Stimulated activated CD8-positive, alpha-beta memory T cell treated with anti-CD3 and anti-CD28 coated beads, Interleukin-4, amount 100 ng/mL, for 24 hours (primary cell): ENCODE measurements at regions not wholly inside any gene's neighbourhood (a gene's known extent, or its start where the extent isn't known, plus 50 kb on each side); places are given as distances from the start of the nearest gene placed in this dataset.
"Not testable (repeated sequence)": the region's sequence is repeated elsewhere in the genome, so short reads cannot be mapped to it uniquely, and the experiment has no call there.

Experiments
- DNase-seq: peaks from one replicate; pipeline ENCODE4 v3.0.0-alpha.2; 2020; ENCODE audit warnings: low read depth

DNA sequence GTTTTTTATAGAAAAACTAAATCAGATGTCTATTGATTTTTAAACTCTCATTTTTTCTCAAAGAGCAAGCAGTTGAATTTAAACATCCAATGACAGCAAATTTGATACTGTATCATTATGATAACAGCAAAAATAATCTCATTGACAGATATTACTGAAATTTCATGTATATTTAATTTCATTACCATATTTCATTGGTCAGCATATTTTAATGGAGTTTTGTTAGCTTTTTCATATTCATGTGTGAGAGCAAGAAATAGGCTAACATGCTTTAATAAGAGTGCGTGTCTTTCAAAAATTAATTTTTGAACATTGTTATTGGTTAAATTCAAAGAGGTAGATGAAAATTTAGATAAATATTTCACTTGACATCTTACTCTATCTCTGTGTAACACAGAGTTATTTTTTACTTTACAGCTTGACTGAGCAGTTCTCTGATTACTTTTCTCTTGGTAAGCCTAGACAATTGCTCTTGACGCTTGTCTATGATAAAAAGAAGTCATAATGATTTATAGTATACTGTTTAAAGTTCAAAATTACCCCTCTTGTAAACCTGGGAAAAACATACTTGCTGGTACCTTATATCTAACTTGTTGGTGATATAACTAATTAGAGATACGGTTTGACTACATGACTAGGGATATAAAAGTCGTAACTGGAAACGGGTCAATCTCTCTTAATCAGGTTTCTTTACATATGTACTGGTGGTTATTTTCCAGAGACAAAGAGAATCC is 732.3 kb upstream of the NCAM2 start:
- DNase-seq: no peak

DNA sequence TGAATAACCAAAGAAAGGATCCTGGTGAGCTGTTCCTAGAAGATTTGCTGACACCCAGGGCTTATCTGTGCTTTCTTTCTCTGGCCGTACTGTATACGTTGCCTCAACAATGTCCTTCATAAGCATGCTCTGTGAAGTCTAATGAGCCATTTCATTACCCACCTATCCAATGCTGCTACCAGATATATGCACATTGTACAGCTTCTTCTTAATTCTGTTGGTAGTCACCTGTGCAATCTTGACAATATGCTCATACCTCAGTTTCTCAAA is 731.8 kb upstream of the NCAM2 start:
- DNase-seq: no peak

DNA sequence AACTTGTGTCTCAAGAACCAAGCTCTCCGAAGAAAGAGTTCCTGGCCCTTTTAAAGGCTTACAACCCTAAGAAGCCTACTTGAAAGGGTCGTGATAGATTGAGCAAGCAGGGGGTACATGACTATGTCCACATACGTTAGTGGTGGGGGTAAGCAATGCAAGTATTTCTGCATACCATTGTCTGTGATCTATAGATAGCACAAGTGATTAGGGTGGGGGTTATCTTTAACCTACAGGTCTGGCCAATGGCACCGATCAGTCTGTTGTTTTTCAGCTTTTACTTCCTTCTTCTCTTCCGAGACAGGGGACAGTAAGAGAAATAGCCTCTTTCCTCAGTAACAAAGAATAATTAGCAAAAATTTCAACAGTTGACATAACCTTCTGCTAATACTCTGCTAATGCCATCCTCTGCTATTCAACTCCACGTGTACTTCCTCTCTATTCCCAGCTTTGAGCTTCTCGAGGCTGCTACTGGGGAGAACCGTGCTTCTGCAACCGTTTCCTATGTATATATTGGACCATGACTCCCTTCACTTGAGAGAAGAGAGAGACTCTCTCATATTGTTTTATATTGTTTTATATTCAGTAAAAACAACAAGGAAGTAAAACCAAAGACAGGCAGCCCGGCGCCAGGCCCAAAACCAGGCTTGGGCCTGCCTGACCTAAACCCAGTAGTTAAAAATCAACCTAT is 727.7 kb upstream of the NCAM2 start:
- no peak for DNase-seq

DNA sequence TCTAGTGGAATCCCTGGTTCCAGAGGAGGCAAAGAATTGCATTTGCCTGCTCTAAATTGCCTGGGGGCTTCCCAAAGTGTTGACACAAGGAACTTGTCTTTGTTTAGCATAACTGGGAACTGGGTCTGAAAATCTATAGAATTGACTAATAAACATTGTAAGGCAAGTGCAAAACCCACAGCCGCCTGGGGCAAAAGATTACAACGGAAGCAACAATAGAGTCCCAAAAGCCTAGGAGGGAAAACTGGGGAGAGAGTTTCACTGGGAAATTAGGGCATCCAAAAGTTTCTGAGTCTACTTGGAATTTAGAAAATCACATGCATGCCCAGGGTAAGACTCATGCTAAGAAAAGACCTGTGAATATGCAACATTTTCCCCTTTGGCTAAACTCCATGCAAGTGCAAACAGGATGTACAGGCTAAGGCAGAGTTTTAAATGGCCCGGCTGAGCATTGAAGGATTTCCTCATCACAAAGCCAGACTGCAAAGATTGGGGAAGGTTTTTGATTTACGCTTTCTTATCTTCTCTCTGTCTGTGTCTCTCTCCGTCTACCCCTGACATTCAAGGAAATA is 725.3 kb upstream of the NCAM2 start:
- no peak for DNase-seq

DNA sequence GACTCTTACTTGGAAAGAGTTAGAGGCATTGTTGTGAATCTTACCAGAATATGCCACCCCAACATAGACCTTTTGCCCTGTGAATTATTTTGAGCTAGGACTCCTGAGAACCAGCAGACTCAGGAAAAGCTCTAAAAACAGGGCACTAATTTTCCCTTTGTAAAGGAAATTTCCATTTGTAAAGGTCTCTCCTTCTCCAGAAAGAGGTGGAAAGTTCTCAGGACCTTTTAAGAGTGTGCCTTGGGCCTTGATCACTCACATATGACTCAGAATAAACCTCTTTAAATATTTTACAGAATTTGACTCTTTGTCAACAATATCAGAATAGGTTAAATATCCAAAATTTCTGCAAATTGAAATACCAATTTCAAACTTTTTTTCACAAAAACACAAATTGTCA is 721.8 kb upstream of the NCAM2 start:
- no peak for DNase-seq

DNA sequence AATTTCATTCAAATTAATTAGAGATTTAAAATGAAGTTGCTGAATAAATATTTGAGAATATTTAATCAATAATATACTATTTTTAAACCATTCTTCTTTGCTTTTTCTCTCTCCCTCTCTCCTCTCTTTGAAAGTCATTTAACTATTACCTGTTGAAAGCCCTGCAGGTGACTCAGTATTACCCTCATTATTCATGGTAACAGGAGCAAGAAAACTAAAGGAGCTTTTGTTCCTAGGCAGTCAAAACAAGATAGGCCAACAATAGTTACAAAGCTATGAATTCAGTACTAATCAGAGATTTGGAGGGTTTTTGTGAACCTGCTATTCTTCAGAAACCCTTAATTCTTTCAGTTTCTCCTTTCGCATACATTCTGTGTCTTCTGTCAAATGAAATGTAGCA is 721.3 kb upstream of the NCAM2 start:
- DNase-seq: no peak

DNA sequence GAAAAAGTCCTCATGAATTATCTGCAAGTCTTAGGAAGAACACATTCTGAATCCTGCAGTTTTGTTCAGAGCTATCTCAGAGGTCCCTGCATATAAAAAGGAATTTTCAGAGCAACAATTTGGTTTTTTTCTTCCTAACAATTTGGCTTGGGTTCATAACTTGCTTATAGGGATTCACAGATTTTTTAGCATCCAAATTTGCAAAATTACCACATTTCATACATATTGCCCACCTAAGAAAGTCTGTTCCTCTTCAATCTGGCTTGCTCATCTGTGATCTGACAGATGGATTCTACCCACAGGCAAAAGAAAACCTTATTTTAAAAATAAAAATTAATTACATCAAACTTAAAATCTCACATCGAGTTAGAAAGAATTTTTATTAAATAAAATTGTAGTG is 714.4 kb upstream of the NCAM2 start:
- no peak for DNase-seq

DNA sequence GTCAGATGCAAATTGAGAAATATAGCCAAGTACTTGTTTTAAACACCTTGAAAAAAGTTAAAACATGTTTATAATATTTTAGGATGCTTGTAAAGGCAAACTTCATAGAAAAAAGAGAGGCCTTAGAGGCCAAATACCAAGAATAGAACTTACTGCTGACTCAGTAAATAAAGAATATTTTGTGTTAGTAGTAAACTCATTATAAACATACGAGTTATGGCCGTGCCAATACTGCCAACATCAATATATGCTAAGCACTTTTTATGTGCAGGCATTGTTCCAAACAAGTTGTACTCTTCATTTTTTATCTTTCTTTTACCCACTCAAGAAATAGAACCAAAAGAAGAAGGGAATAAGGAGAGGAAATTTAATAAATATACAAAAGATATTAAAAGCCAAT is 705.9 kb upstream of the NCAM2 start:
- no peak for DNase-seq

DNA sequence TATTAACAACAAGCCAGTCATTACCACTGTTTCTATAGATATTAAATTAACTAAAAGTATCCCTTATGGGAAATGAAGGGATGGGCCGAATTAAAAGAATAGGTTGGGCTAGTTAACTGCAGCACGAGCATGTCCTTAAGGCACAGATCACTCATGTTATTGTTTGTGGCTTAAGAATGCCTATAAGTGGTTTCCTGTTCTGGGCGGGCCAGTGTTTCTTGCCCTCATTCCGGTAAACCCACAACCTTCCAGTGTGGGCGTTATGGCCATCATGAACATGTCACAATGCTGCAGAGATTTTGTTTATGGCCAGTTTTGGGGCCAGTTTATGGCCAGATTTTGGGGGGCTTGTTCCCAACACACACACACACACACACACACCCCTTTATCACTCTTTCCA is 705.4 kb upstream of the NCAM2 start:
- DNase-seq: not testable (repeated sequence)

DNA sequence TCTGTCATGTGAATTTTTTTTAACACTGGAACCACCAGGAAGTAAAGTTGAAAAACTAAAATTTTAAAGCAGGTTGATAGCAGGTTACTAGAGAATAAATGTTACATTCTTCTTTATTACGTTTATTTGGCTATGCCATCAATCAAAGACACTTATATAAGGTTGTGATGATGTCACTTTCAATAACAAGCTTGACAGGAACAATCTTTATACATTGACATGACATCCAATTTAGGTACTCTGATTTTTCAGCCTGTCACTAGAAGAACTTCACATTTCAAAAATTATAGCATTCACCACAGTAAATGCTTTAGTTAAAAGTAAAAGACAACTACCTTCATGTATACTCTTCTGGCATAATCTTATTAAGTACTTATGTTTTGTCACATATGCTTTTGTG is 696.8 kb upstream of the NCAM2 start:
- no peak for DNase-seq

DNA sequence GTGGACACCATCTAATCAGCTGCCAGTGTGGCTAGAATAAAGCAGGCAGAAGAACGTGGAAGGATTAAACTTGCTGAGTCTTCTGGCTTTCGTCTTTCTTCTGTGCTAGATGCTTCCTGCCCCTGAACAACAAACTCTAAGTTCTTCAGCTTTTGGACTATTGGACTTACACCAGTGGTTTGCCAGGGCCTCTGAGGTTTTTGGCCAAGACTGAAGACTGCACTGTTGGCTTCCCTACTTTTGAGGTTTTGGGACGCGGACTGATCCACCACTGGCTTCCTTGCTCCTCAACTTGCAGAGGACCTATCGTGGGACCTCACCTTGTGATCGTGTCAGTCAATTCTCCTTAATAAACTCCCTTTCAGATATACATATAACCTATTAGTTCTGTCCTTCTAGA is 696.1 kb upstream of the NCAM2 start:
- no peak for DNase-seq

DNA sequence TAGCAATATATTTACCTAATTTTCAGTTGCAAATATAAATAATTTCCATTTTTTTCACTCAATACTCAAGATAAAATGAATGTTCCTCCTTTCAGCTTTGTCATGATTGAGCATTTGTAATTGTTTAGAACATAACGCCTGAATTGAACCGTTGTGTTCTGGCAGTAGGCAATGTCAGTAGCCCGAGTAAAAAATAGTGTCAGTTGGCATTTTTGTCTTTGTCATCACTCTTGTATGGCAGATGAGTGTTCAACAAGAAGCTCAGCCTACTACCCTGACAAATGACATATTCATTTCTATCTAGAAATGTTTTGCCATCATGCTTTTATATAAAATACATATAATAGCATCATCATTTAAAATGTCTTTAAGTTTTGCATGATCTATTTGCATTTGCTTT is 691.4 kb upstream of the NCAM2 start:
- DNase-seq: no peak

DNA sequence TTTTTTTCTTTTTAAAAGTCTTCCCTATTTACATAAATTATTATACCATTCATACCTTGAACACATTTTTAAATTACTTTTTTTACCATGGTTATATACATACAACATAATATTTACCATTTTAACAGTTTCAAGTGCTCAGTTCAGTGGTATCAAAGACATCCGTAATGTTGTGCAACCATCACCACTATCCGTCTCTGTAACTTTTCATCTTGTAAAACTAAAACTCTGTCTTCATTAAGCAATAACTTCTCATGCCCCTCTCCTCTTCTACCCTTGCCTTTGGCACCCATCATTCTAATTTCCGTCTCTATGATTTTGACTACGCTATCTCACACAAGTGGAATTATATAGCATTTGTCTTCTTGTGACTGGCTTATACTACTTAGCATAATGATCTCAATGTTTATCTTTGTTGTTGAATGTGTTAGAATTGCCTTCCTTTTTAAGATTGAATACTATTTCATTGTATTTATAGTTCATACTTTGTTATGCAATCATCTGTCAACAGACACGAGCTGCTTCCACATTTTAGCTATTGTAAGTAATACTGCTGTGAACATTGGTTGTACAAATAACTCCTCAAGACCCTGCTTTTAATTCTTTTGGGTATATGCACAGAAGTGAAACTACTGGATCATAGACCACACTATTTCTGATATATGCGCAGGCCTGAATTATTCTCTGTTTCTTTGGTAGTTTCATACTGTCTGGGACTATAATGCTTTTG is 689.5 kb upstream of the NCAM2 start:
- no peak for DNase-seq

DNA sequence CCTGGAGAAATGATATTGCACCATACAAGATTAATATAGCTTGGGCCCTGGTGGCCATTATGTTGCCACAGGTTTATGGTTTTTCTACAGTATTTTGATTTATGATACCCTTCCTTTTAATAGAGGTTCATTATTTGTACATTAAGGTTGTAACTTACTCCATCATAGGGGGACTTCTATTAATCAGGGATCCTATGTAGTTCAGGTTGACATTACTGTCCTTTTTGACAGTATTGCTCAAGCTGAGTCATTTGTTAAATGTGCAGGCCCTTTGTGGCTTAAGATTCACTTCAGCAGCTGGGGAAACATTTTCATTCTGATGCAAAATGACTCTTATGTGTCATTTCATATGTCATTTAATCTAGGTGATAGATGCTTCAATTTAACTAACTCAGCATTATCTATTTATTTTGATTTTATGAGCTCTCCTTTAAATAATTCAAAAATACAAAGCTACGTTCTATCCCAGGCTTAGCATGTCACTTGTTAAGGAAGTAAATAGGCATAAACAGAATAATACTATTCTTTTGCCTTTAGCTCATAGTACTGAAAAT is 686.9 kb upstream of the NCAM2 start:
- DNase-seq: no peak

DNA sequence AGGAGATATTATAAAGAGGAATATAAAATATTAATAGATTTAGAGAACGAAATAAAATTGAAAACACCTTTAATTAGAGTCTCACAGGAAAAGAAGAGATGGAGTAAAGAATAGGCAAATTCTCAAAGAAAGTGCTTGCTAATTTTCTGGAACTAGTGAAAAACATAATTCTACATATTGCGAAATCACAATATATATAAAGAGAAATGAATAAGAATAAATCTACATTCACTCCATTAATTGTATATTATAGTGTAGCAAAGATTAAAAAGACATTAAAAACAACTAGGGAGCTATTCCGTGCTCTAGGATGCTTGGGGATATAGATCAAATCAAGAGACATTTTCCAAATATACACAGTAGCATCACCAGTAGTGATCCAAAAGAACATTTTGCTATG is 685.2 kb upstream of the NCAM2 start:
- DNase-seq: no peak

DNA sequence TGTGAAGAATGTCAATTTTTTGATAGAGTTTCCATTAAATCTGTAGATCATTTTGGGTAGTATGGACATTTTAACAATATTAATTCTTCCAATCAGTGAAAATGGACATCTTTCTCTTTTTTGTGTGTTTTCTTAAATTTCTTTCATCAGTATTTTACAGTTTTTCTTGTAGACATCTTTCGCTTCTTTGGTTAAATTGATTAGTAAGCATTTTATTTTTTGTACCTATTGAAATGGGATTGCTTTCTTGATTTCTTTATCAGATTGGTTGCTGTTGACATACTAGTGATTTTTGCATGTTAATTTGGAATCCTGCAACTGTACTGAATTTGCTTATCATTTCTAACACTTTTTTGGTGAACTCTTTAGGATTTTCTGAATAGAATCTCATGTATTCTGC is 683.2 kb upstream of the NCAM2 start:
- DNase-seq: no peak

DNA sequence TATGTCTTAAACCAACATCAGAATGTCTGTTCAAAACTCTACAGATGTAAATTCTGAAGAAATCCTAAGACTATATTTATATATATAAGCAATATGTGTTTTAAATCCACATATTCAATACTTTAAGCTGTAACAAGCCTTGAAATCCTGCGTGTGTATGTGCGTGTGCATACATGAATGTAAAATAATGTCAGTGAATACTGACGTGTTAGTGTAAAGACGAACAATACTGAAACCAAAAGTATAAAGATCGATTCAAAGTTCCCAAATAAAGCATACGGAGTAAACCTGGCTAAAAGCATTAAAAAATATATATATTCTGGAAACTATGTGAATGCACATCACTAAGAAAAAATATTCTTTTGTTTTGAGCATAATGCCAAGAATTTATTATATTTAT is 668.6 kb upstream of the NCAM2 start:
- no peak for DNase-seq

DNA sequence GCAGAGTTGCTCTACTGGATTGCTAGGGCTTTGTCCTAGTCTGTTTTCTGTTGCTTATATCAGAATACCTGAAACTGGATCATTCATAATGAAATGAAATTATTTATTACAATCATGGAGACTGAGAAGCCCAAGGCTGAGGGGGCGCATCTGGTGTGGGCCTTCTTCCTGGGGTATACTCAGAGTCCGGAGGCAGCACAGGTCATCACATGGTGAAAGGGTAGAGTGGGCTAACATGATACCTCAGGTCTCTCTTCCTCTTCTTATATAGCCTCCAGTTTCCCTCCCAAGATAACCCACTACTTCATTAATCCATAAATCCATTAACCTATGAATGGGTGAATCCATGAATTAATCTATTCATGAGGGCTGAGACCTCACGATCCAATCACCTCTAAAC is 667.6 kb upstream of the NCAM2 start:
- no peak for DNase-seq

DNA sequence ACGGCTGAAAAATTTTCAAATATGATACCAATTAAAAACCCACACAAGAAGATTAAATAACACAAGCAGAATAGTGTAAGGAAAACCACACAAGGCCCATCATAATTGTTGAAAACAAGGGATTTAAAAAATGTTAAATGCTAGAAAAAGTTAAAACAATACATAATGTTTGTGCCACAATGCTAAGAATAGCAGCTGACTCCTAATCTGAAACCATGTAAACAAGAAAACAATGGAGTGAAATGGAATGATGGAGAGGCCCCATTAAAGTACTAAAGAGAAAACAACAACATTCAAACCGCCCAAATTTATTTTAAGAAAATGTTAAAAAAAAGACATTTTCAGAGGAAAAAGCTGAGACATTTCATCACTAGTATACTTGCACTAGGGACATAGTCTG is 663.6 kb upstream of the NCAM2 start:
- DNase-seq: no peak

DNA sequence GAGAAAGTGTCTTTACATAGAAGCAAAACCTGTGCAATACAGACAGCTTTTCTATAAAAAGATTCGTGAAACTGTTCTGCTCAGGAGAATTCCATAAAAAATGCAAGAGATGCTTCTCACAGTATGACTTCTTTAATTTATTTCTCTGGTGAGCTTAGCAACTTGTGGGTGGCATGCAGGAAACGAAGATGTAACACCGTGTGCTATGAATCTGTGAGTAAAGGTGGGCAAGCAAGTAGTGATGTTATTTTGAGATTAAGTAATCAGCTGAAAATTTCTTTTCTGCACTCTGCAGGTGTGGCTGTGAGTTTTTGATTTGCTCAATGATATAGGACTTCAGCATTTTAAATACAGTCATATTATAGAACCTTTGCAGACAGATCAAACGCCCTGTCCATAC is 656.8 kb upstream of the NCAM2 start:
- no peak for DNase-seq

DNA sequence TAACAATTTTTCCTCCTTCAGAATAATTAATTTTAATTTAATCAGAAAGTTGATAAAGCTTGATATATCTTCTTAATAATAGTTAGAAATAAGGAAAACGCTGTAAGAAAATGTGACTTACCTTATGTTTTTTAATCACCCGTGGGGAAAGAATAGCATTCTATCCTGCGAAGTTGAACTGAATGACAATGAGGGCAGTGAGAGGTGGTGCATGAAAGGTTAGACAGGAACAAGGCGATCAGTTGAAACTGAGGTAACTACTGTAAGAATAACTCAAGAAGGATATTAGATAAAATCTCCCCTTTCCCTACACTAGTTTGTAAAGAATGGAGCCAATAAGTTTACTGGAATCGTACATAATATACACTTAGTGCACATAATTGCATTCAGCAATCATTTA is 655.0 kb upstream of the NCAM2 start:
- DNase-seq: no peak

DNA sequence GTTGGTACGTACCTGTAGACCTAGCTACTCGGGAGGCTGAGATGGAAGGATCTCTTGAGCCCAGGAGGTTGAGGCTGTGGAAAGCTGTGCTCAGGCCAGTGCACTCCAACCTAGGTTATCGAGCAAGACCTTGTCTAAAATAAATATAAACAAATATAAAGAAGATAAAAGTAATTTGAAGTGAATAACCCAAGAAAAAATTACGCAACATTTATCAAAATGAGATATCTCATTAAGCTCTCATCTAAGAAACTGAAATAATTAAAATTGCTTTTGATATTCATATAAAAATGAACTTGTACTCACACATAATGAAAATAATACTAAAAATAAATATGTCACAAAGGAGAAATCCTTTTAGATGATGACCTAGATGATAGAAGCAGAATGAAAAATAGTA is 647.1 kb upstream of the NCAM2 start:
- no peak for DNase-seq

DNA sequence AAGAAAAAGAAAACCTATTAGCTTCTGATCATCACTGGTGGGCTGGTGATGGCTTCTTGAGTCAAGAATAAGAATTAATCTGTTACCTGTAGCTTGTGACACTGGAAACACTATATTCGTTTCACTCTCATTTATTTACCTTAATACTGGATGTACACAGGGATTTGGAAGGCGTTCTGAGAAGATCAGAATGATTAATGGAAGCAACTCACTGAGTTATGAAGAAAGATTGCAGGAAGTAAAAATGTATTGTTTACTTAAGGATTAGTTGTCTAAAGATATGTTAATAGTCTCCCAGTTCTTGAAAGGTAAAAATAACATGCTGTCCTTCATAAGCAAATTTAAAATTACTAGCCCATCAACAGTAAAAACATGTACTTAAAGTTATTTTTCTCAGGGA is 644.9 kb upstream of the NCAM2 start:
- no peak for DNase-seq
